ENCODE measurements at regions not wholly inside any gene's neighbourhood (a gene's known extent, or its start where the extent isn't known, plus 50 kb on each side); places are given as distances from the start of the nearest gene placed in this dataset.

DNA sequence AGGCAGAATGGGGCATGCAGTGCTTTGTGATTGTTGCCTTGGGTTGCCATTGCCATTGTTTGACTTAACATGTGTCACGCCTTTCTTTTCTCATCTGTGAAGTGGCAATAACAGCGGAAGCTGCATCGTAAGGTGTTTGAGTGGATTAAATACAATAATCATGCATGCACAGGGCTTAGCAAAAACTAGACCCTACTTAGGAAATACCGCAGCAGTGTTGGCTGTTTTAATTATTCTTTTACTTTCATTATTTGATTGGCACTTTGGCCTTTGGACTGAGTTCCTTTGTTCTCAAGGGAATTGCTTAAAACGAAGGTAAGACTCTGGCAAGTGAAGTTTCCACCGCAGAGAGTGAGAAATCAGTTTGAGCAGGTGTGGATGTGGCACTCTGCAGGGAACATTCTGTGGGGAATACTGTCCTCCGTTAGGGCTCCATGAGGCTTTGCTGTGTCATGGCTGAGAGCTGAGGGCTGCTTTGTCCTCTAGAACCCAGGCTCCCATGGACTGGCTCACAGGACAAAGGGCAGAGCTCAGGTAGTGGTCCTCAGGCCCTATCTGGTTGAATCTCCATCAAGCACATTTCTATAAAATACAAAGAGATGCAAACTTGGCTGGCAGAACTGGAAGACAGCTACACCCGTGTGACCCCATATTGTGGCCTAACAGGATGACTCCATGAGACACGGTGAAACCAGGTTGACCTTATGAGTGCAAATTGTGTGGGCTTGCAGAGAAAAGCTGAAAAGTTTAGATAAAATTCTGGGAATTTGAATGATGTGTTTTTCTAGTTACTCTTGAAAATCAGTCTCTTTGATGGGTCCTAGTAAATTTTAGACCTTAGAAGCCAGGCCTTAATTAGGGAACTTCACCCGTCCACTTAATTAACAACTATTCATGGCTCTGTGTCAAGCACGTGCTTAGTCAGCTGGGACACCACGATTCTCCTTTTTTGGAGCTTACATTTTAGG is 407.2 kb downstream of the KCNRG start:
- TF ChIP-seq EZH2 (IDR thresholded peaks at IDR 0.05; ENCODE audit: borderline replicate concordance) (no peak), EZH2phosphoT487 (IDR thresholded peaks at IDR 0.05; ENCODE audit: low read depth, severe bottlenecking, unreplicated experiment) (no peak)
- TF ChIP-seq, protein P1, sequence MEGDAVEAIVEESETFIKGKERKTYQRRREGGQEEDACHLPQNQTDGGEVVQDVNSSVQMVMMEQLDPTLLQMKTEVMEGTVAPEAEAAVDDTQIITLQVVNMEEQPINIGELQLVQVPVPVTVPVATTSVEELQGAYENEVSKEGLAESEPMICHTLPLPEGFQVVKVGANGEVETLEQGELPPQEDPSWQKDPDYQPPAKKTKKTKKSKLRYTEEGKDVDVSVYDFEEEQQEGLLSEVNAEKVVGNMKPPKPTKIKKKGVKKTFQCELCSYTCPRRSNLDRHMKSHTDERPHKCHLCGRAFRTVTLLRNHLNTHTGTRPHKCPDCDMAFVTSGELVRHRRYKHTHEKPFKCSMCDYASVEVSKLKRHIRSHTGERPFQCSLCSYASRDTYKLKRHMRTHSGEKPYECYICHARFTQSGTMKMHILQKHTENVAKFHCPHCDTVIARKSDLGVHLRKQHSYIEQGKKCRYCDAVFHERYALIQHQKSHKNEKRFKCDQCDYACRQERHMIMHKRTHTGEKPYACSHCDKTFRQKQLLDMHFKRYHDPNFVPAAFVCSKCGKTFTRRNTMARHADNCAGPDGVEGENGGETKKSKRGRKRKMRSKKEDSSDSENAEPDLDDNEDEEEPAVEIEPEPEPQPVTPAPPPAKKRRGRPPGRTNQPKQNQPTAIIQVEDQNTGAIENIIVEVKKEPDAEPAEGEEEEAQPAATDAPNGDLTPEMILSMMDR (IDR thresholded peaks at IDR 0.05; ENCODE audit: poor library complexity), result no peak

All from hepatocyte (in vitro differentiated cells).